H1 (cell line): ENCODE measurements at regions not wholly inside any gene's neighbourhood (a gene's known extent, or its start where the extent isn't known, plus 50 kb on each side); places are given as distances from the start of the nearest gene placed in this dataset.

Experiments
- CTCF ChIA-PET: fragments of 300-600 bp; sonication (Branson Sonifier 250); formaldehyde crosslinking; loops from one replicate; lab custom pipeline; 2021; ENCODE audit not compliant: partially characterized antibody; lab: Charles Lee
- POLR2A ChIA-PET: fragments of 300-600 bp; sonication (Branson Sonifier 250); formaldehyde crosslinking; loops from one replicate; lab custom pipeline; 2021; ENCODE audit warnings: inconsistent platforms; ENCODE audit not compliant: partially characterized antibody; lab: Charles Lee
- DNase-seq, 2 experiments: peaks; one replicate each; pipeline versions ENCODE4 v3.0.0 to v3.0.0-alpha.2; 2010 to 2022; ENCODE audit warnings: low spot score in 2 of 2, low read depth in 1 of 2, mixed read lengths in 1 of 2
- FAIRE-seq: peaks from 2 replicates; lab custom pipeline; 2011; peaks lifted over from hg19 to GRCh38; lab: Jason Lieb, UNC
- H2AFZ ChIP-seq: 2 replicates; pipeline ENCODE4 v1.8.1; 2012; ENCODE audit warnings: low read length, inconsistent platforms
- H2AK5ac ChIP-seq: 2 replicates; pipeline ENCODE4 v1.6.1; 2013; ENCODE audit warnings: low read depth, low read length
- H2BK120ac ChIP-seq: replicated peaks from 2 replicates; pipeline ENCODE3; 2013; ENCODE audit warnings: low read depth, low read length, inconsistent platforms
- H2BK12ac ChIP-seq: 2 replicates; pipeline ENCODE4 v1.6.1; 2013; ENCODE audit warnings: low read depth, low read length
- H2BK15ac ChIP-seq: 2 replicates; pipeline ENCODE4 v1.6.1; 2013; ENCODE audit warnings: low read length
- H2BK20ac ChIP-seq: 2 replicates; pipeline ENCODE4 v1.6.1; 2013; ENCODE audit warnings: low read length
- H2BK5ac ChIP-seq: 2 replicates; pipeline ENCODE4 v1.6.1; 2013; ENCODE audit warnings: low read depth, low read length
- H3K14ac ChIP-seq: 2 replicates; pipeline ENCODE4 v1.6.1; 2013; ENCODE audit warnings: inconsistent platforms; ENCODE audit not compliant: insufficient read length
- H3K18ac ChIP-seq: 2 replicates; pipeline ENCODE4 v1.6.1; 2013; ENCODE audit warnings: low read length; ENCODE audit errors: extremely low read depth
- H3K23ac ChIP-seq: 2 replicates; pipeline ENCODE4 v1.6.1; 2013; ENCODE audit warnings: inconsistent platforms; ENCODE audit not compliant: insufficient read length
- H3K23me2 ChIP-seq: 2 replicates; pipeline ENCODE4 v1.6.1; 2013; ENCODE audit warnings: low read depth, low read length
- H3K27ac ChIP-seq: 2 replicates; pipeline ENCODE4 v1.6.1; 2011; ENCODE audit warnings: low read depth, low read length, inconsistent platforms
- H3K27me3 ChIP-seq, 4 experiments: replicated peaks in 1 of 4; 1 replicate in 1 of 4; 2 replicates in 3 of 4; pipeline versions ENCODE4 v1.6.1 to v1.8.1; 2011 to 2013; ENCODE audit warnings: low read length in 3 of 4, mild to moderate bottlenecking in 3 of 4, inconsistent platforms in 2 of 4, mixed read lengths in 2 of 4, moderate library complexity in 1 of 4; ENCODE audit not compliant: control insufficient read depth in 3 of 4, insufficient read depth in 3 of 4; ENCODE audit errors: extremely low read depth in 1 of 4
- H3K36me3 ChIP-seq, 4 experiments: 2 replicates each; pipeline versions ENCODE4 v1.6.1 to v1.8.1; 2011 to 2013; ENCODE audit warnings: mild to moderate bottlenecking in 4 of 4, low read length in 3 of 4, moderate library complexity in 2 of 4, control low read depth in 1 of 4, inconsistent platforms in 1 of 4; ENCODE audit not compliant: insufficient read depth in 4 of 4, control insufficient read depth in 2 of 4
- H3K4ac ChIP-seq: replicated peaks from 2 replicates; pipeline ENCODE3; 2013; ENCODE audit warnings: low read length, low read depth, mixed read lengths, inconsistent platforms; ENCODE audit not compliant: insufficient read length
- H3K4me1 ChIP-seq, 4 experiments: replicated peaks in 1 of 4; 1 replicate in 1 of 4; 2 replicates in 3 of 4; pipeline versions ENCODE4 v1.6.1 to v1.8.1; 2011 to 2013; ENCODE audit warnings: low read length in 3 of 4, inconsistent platforms in 2 of 4, mixed read lengths in 1 of 4; ENCODE audit not compliant: insufficient read depth in 4 of 4, control insufficient read depth in 3 of 4
- H3K4me2 ChIP-seq, 2 experiments: 2 replicates each; pipeline versions ENCODE4 v1.6.1 to v1.8.1; 2011 to 2013; ENCODE audit warnings: low read depth in 2 of 2, low read length in 2 of 2, control low read depth in 1 of 2, inconsistent platforms in 1 of 2, mild to moderate bottlenecking in 1 of 2; ENCODE audit not compliant: insufficient read depth in 1 of 2
- H3K4me3 ChIP-seq, 4 experiments: fragments of 200-600, 300-600 bp in 1 of 4; sonication (generic), shearing (Covaris generic), sonication (Bioruptor Twin) in 1 of 4; 2 replicates each; pipeline versions ENCODE4 v1.5.1 to v1.8.1; 2011 to 2016; ENCODE audit warnings: low read length in 4 of 4, low read depth in 3 of 4, control low read depth in 2 of 4, inconsistent platforms in 2 of 4, mild to moderate bottlenecking in 2 of 4, mixed read lengths in 1 of 4, moderate library complexity in 1 of 4; ENCODE audit not compliant: insufficient read depth in 2 of 4; ENCODE audit errors: extremely low read depth in 1 of 4
- H3K56ac ChIP-seq: replicated peaks from 2 replicates; pipeline ENCODE3; 2013; ENCODE audit warnings: low read depth, mild to moderate bottlenecking, mixed read lengths, low read length, inconsistent platforms; ENCODE audit not compliant: insufficient read length
- H3K79me1 ChIP-seq: 2 replicates; pipeline ENCODE4 v1.6.1; 2013; ENCODE audit warnings: low read depth, low read length, control low read depth
- H3K79me2 ChIP-seq, 2 experiments: 2 replicates each; pipeline versions ENCODE4 v1.6.1 to v1.8.1; 2012 to 2013; ENCODE audit warnings: low read length in 2 of 2, mild to moderate bottlenecking in 2 of 2, inconsistent platforms in 1 of 2; ENCODE audit not compliant: insufficient read depth in 2 of 2, control insufficient read depth in 1 of 2
- H3K9ac ChIP-seq, 4 experiments: replicated peaks in 1 of 4; 1 replicate in 1 of 4; 2 replicates in 3 of 4; pipeline versions ENCODE4 v1.6.1 to v1.8.1; 2011 to 2013; ENCODE audit warnings: low read depth in 3 of 4, low read length in 3 of 4, control low read depth in 2 of 4, mild to moderate bottlenecking in 2 of 4, moderate library complexity in 2 of 4, inconsistent platforms in 1 of 4; ENCODE audit errors: extremely low read depth in 1 of 4
- H3K9me3 ChIP-seq, 2 experiments: 2 replicates each; pipeline versions ENCODE4 v1.6.1 to v1.8.1; 2012 to 2013; ENCODE audit warnings: mild to moderate bottlenecking in 2 of 2, moderate library complexity in 2 of 2, control low read depth in 1 of 2, inconsistent platforms in 1 of 2, low read depth in 1 of 2, low read length in 1 of 2, mixed read lengths in 1 of 2; ENCODE audit not compliant: insufficient read depth in 2 of 2
- H4K20me1 ChIP-seq, 2 experiments: replicated peaks in 1 of 2; 2 replicates each; pipeline versions ENCODE3 to v1.8.1; 2011 to 2013; ENCODE audit warnings: inconsistent platforms in 2 of 2, low read length in 2 of 2, mild to moderate bottlenecking in 1 of 2; ENCODE audit not compliant: insufficient read depth in 2 of 2, control insufficient read depth in 1 of 2
- H4K5ac ChIP-seq: 2 replicates; pipeline ENCODE4 v1.6.1; 2013; ENCODE audit warnings: low read length, low read depth, mixed read lengths, inconsistent platforms; ENCODE audit not compliant: insufficient read length
- H4K8ac ChIP-seq: 2 replicates; pipeline ENCODE4 v1.8.0; 2013; ENCODE audit warnings: mild to moderate bottlenecking, moderate library complexity, low read length, inconsistent platforms; ENCODE audit not compliant: insufficient read depth; ENCODE audit errors: extremely low read depth
- H4K91ac ChIP-seq: replicated peaks from 2 replicates; pipeline ENCODE3; 2013; ENCODE audit warnings: low read length, mixed read lengths, inconsistent platforms; ENCODE audit not compliant: insufficient read length
- BRCA1 ChIP-seq: IDR thresholded peaks from 2 replicates; pipeline ENCODE4 v1.6.1; 2012; ENCODE audit warnings: low read depth, low read length, improper control_type of control experiment
- CBX8 ChIP-seq: fragments of 300-800, 300-1000 bp; sonication (generic); IDR thresholded peaks from 2 replicates; pipeline ENCODE4 v1.7.1; 2016; ENCODE audit warnings: low read depth, low read length, borderline replicate concordance
- GABPA ChIP-seq: IDR thresholded peaks from 2 replicates; pipeline ENCODE4 v1.6.1; 2011; ENCODE audit warnings: mild to moderate bottlenecking, low read length, moderate library complexity, borderline replicate concordance; ENCODE audit not compliant: insufficient read depth
- MAFK ChIP-seq: IDR thresholded peaks from 2 replicates; pipeline ENCODE4 v1.6.1; 2012; ENCODE audit warnings: low read depth, mild to moderate bottlenecking, improper control_type of control experiment, low read length
- RNF2 ChIP-seq: fragments of 200-900, 300-1000 bp; sonication (generic); IDR thresholded peaks from 2 replicates; pipeline ENCODE4 v1.7.1; 2016; ENCODE audit warnings: borderline replicate concordance, low read depth, mild to moderate bottlenecking, antibody characterized with exemption, low read length; ENCODE audit not compliant: poor library complexity, severe bottlenecking; ENCODE audit errors: missing control alignments
- SIRT6 ChIP-seq: IDR thresholded peaks from one replicate; pipeline ENCODE4 v1.7.1; 2012; ENCODE audit warnings: low read length, inconsistent platforms
- SUZ12 ChIP-seq: fragments of 200-600 bp; sonication (generic); IDR thresholded peaks from 2 replicates; pipeline ENCODE4 v1.6.1; 2012; ENCODE audit warnings: mild to moderate bottlenecking, inconsistent platforms, low read length, moderate library complexity, mixed read lengths
- TCF12 ChIP-seq: IDR thresholded peaks from 2 replicates; pipeline ENCODE4 v1.6.1; 2011; ENCODE audit warnings: low read depth, mild to moderate bottlenecking, low read length
- YY1 ChIP-seq: IDR thresholded peaks from 2 replicates; pipeline ENCODE4 v1.6.1; 2011; ENCODE audit warnings: low read depth, mild to moderate bottlenecking, low read length
- WGBS, 2 experiments: shearing (Covaris generic) in 1 of 2; methylation state at CpG; one replicate each; pipeline versions ENCODE4 v1.1.6 to v1.1.7; 2013 to 2015; ENCODE audit warnings: low lambda C conversion rate in 2 of 2, mixed read lengths in 2 of 2, inconsistent platforms in 1 of 2, low coverage in 1 of 2, missing lambda C conversion rate in 1 of 2; ENCODE audit not compliant: insufficient replicate concordance in 2 of 2, insufficient coverage in 1 of 2, insufficient read length in 1 of 2; ENCODE audit errors: extremely low coverage in 1 of 2, missing lambda C conversion rate in 1 of 2; 5-methylcytosine and 5-hydroxymethylcytosine counted together
- TF ChIP-seq, protein P1 (sequence below), 3 experiments: IDR thresholded peaks; 1 replicate in 2 of 3; 2 replicates in 1 of 3; pipeline versions ENCODE4 v1.5.1 to v1.6.1; 2011; ENCODE audit warnings: low read length in 3 of 3, mild to moderate bottlenecking in 3 of 3, inconsistent platforms in 2 of 3, low read depth in 1 of 3, moderate library complexity in 1 of 3; ENCODE audit not compliant: insufficient read depth in 1 of 3; ENCODE audit errors: control extremely low read depth in 1 of 3

GRCh38 chr18:78494204-78495085 lies 485.2 kb upstream of the SALL3 start:
- Histone ChIP-seq H2BK12ac (no peak overlapping the region), H2BK15ac (no peak overlapping the region), H3K36me3 (no peaks in the 10 kb centered on the region), H3K23ac (no peak overlapping the region), H3K9ac (no peak overlapping the region), H3K4ac (no peak overlapping the region), H3K18ac (no peak overlapping the region), H3K23me2 (no peaks in the 10 kb centered on the region), H3K4me3 (no peak overlapping the region), H2BK120ac (no peak overlapping the region), H3K27me3 (no peaks in the 10 kb centered on the region), H4K91ac (no peak overlapping the region), H3K56ac (no peak overlapping the region), H3K14ac (no peak overlapping the region), H3K79me2 (no peaks in the 10 kb centered on the region), H3K79me1 (no peaks in the 10 kb centered on the region), H2AFZ (no peak overlapping the region), H2BK20ac (no peak overlapping the region), H3K27ac (no peak overlapping the region), H4K5ac (no peak overlapping the region), H3K9me3 (peaks cover 2 to 7% of the 10 kb centered on the region in 2 experiments; a peak in 3 of 4 replicates), H2AK5ac (no peak overlapping the region), H3K4me2 (no peak overlapping the region), H3K4me1 (no peaks in the 10 kb centered on the region), H4K20me1 (no peaks in the 10 kb centered on the region), H2BK5ac (no peak overlapping the region), H4K8ac (no peak overlapping the region)
- no peak for DNase-seq
- ChIA-PET POLR2A (no interaction called here), CTCF (no interaction called here)
- no peak for FAIRE-seq
- WGBS, 2 experiments, result 96% methylated on average over 19 of the region's 22 CpGs; no CpG with 5 or more reads in 1 of the 2 experiments
- TF ChIP-seq YY1, result no peak
- TF ChIP-seq MAFK, result no peak
- no peak for TF ChIP-seq SUZ12
- TF ChIP-seq, protein P1, sequence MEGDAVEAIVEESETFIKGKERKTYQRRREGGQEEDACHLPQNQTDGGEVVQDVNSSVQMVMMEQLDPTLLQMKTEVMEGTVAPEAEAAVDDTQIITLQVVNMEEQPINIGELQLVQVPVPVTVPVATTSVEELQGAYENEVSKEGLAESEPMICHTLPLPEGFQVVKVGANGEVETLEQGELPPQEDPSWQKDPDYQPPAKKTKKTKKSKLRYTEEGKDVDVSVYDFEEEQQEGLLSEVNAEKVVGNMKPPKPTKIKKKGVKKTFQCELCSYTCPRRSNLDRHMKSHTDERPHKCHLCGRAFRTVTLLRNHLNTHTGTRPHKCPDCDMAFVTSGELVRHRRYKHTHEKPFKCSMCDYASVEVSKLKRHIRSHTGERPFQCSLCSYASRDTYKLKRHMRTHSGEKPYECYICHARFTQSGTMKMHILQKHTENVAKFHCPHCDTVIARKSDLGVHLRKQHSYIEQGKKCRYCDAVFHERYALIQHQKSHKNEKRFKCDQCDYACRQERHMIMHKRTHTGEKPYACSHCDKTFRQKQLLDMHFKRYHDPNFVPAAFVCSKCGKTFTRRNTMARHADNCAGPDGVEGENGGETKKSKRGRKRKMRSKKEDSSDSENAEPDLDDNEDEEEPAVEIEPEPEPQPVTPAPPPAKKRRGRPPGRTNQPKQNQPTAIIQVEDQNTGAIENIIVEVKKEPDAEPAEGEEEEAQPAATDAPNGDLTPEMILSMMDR (IDR thresholded peaks at IDR 0.05; ENCODE audit: control extremely low read depth in 1 of 3, insufficient read depth in 1 of 3, low read depth in 1 of 3, low read length in 3 of 3), result no peak
- TF ChIP-seq SIRT6, result no peak
- TF ChIP-seq GABPA, result no peak
- TF ChIP-seq TCF12, result no peak
- TF ChIP-seq BRCA1, result no peak
- TF ChIP-seq CBX8, result no peak
- TF ChIP-seq RNF2, result no peak
